ENCODE measurements at regions not wholly inside any gene's neighbourhood (a gene's known extent, or its start where the extent isn't known, plus 50 kb on each side); places are given as distances from the start of the nearest gene placed in this dataset.

- TF ChIP-seq, protein P1, sequence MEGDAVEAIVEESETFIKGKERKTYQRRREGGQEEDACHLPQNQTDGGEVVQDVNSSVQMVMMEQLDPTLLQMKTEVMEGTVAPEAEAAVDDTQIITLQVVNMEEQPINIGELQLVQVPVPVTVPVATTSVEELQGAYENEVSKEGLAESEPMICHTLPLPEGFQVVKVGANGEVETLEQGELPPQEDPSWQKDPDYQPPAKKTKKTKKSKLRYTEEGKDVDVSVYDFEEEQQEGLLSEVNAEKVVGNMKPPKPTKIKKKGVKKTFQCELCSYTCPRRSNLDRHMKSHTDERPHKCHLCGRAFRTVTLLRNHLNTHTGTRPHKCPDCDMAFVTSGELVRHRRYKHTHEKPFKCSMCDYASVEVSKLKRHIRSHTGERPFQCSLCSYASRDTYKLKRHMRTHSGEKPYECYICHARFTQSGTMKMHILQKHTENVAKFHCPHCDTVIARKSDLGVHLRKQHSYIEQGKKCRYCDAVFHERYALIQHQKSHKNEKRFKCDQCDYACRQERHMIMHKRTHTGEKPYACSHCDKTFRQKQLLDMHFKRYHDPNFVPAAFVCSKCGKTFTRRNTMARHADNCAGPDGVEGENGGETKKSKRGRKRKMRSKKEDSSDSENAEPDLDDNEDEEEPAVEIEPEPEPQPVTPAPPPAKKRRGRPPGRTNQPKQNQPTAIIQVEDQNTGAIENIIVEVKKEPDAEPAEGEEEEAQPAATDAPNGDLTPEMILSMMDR (IDR thresholded peaks at IDR 0.05; ENCODE audit: low read depth, low read length, poor library complexity, severe bottlenecking): no peak
- no peak for TF ChIP-seq EZH2phosphoT487 (IDR thresholded peaks at IDR 0.05; ENCODE audit: borderline replicate concordance, low read length)
Observed at GRCh38 chr18:39019989-39020388, 1454.4 kb upstream of the CELF4 start.

Measured in DOHH2 (cell line).